AG09319 (cell line): ENCODE measurements at regions not wholly inside any gene's neighbourhood (a gene's known extent, or its start where the extent isn't known, plus 50 kb on each side); places are given as distances from the start of the nearest gene placed in this dataset.

Experiments used
- DNase-seq: peaks from one replicate; pipeline ENCODE4 v3.0.0-alpha.2; 2010; ENCODE audit warnings: low read depth; ENCODE audit errors: extremely low read depth
- TF ChIP-seq, protein P1 (sequence below): IDR thresholded peaks from 2 replicates; pipeline ENCODE4 v1.5.1; 2011; ENCODE audit warnings: low read depth, mild to moderate bottlenecking, inconsistent platforms, low read length, moderate library complexity

- TF ChIP-seq, protein P1, sequence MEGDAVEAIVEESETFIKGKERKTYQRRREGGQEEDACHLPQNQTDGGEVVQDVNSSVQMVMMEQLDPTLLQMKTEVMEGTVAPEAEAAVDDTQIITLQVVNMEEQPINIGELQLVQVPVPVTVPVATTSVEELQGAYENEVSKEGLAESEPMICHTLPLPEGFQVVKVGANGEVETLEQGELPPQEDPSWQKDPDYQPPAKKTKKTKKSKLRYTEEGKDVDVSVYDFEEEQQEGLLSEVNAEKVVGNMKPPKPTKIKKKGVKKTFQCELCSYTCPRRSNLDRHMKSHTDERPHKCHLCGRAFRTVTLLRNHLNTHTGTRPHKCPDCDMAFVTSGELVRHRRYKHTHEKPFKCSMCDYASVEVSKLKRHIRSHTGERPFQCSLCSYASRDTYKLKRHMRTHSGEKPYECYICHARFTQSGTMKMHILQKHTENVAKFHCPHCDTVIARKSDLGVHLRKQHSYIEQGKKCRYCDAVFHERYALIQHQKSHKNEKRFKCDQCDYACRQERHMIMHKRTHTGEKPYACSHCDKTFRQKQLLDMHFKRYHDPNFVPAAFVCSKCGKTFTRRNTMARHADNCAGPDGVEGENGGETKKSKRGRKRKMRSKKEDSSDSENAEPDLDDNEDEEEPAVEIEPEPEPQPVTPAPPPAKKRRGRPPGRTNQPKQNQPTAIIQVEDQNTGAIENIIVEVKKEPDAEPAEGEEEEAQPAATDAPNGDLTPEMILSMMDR: no peak
- DNase-seq: no peak
Measured at GRCh38 chr6:3578981-3579380, 122.1 kb upstream of the SLC22A23 start.

DNA sequence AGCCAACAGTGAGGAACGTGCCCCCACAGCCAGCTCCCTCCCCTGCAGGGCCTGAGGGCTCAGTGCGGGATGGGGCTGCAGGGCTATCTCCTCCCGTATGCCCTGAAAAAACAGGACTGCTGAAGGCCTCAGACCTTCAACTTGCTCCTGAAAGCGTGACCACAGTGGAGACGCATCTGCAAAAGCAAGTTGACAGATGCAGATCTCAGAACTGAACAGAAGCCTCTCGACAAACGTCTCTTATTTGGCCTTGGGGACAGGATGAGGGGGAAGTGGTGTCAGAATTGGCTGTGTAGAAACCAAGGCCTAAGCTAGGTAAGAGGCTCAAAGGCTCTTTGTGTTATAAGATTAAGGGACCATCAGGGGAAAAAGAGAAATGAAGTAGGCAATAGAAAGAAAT lies 120.7 kb upstream of the SLC22A23 start:
- TF ChIP-seq, protein P1: no peak
- DNase-seq: no peak

GRCh38 chr6:3575701-3576100 lies 118.9 kb upstream of the SLC22A23 start:
- TF ChIP-seq, protein P1: no peak
- no peak for DNase-seq

GRCh38 chr6:3575166-3575565 lies 118.3 kb upstream of the SLC22A23 start:
- TF ChIP-seq, protein P1: no peak
- no peak for DNase-seq

GRCh38 chr6:3573670-3574069 lies 116.8 kb upstream of the SLC22A23 start:
- DNase-seq: no peak
- TF ChIP-seq, protein P1: no peak

DNA sequence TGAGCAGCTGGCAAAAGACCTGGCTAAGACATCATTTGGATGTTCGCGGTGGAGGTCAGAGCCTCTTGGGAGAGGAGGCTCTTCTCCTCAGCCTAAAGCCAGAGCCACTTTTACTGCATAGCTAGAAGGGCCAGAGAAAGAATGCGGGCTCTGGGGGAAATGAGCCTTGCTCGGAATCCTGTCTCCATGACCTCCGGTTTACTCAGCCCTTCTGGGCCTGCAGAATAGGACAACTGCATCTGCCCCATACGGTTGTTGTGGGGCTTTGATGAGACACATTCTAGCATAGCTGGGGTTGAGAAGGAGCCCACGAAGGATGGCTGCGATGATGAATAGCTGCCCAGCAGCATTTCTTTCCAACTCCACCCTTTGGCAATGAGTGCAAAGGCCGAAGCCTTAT lies 115.0 kb upstream of the SLC22A23 start:
- DNase-seq: no peak
- TF ChIP-seq, protein P1: no peak

DNA sequence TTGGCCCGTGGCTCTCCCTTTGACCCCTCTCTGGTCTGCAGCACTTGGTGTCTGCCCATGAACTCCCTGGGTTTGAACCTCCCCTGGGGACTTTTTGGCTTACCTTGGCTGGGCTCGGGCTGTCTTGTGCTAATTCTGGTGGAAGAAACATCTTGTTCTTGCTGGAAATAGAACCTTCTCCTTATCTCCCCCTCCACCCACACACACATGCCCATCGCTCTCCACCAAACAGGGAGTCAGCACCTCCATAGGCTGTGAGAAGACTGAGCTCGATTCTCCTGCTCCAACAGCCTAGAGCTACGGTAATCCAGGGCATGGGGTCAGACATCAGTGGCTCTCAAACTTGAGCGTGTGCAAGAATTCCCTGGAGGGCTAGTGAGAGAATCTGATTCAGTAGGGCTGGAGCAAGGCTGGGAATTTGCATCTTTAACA lies 114.4 kb upstream of the SLC22A23 start:
- TF ChIP-seq, protein P1: no peak
- DNase-seq: no peak

GRCh38 chr6:3569816-3570215 lies 113.0 kb upstream of the SLC22A23 start:
- DNase-seq: no peak
- TF ChIP-seq, protein P1: no peak
